LHCN-M2 (cell line): ENCODE measurements at regions not wholly inside any gene's neighbourhood (a gene's known extent, or its start where the extent isn't known, plus 50 kb on each side); places are given as distances from the start of the nearest gene placed in this dataset.

Experiments
- DNase-seq: peaks from one replicate; pipeline ENCODE4 v3.0.0-alpha.2; 2012; ENCODE audit warnings: low read depth

GRCh38 chr3:44055951-44056350 is 185.7 kb upstream of the TOPAZ1 start:
- no peak for DNase-seq

- no peak for DNase-seq
Observed at GRCh38 chr3:44056446-44057240, 185.0 kb upstream of the TOPAZ1 start.

- peak; percentile 60 for DNase-seq
Observed at GRCh38 chr3:44058022-44058867, 183.4 kb upstream of the TOPAZ1 start.

GRCh38 chr3:44058868-44059203 is 182.8 kb upstream of the TOPAZ1 start:
- no peak for DNase-seq

- no peak for DNase-seq
Observed at GRCh38 chr3:44060164-44060563, 181.5 kb upstream of the TOPAZ1 start.

- DNase-seq: no peak
Observed at GRCh38 chr3:44061268-44061667, 180.4 kb upstream of the TOPAZ1 start.

- no peak for DNase-seq
Observed at GRCh38 chr3:44061961-44062360, 179.7 kb upstream of the TOPAZ1 start.

- DNase-seq: peak; percentile 77
Observed at GRCh38 chr3:44065311-44066094, 176.2 kb upstream of the TOPAZ1 start.

- DNase-seq: peak; percentile 13
Observed at GRCh38 chr3:44066806-44067205, 174.9 kb upstream of the TOPAZ1 start.

GRCh38 chr3:44067431-44067830 is 174.3 kb upstream of the TOPAZ1 start:
- DNase-seq: no peak

GRCh38 chr3:44068753-44069152 is 172.9 kb upstream of the TOPAZ1 start:
- no peak for DNase-seq

- DNase-seq: no peak
Observed at GRCh38 chr3:44069276-44069675, 172.4 kb upstream of the TOPAZ1 start.

- no peak for DNase-seq
Observed at GRCh38 chr3:44070841-44071546, 170.7 kb upstream of the TOPAZ1 start.

GRCh38 chr3:44072601-44073540 is 168.8 kb upstream of the TOPAZ1 start:
- no peak for DNase-seq

- no peak for DNase-seq
Observed at GRCh38 chr3:44074181-44074580, 167.5 kb upstream of the TOPAZ1 start.

GRCh38 chr3:44076221-44076829 is 165.4 kb upstream of the TOPAZ1 start:
- peak; percentile 49 for DNase-seq

GRCh38 chr3:44077267-44077666 is 164.4 kb upstream of the TOPAZ1 start:
- DNase-seq: no peak

- DNase-seq: no peak
Observed at GRCh38 chr3:44078863-44079262, 162.8 kb upstream of the TOPAZ1 start.

GRCh38 chr3:44079916-44080315 is 161.8 kb upstream of the TOPAZ1 start:
- no peak for DNase-seq
